HG03025 (cell line): ENCODE measurements at regions not wholly inside any gene's neighbourhood (a gene's known extent, or its start where the extent isn't known, plus 50 kb on each side); places are given as distances from the start of the nearest gene placed in this dataset.

Source experiments
- ATAC-seq: cut with Tn5 transposase; IDR thresholded peaks from one replicate; pipeline ENCODE4 v1.9.1; 2021; ENCODE audit warnings: mild to moderate bottlenecking, moderate library complexity; ENCODE audit not compliant: unreplicated experiment, low FRiP score

- no peak for ATAC-seq
Observed at GRCh38 chr13:54150851-54151250, 1122.2 kb downstream of the OLFM4 start.

DNA sequence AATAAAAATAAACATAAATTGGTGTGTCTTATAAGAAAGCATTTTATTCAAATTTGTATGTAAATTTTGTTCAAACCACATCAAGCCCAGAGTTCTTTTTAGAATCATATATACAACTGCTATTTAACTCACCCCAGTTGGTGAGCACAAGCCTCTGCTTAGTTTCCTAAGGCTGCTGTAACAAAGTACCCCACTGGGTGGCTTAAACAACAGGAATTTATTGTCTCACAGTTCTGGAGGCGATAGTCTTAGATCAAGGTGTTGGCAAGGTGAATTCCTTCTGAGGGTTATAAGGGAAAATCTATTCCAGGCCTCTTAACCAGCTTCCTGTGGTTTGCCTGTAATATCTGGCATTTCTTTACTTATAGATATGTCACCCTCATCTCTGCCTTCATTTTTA, 1133.5 kb downstream of the OLFM4 start:
- no peak for ATAC-seq

DNA sequence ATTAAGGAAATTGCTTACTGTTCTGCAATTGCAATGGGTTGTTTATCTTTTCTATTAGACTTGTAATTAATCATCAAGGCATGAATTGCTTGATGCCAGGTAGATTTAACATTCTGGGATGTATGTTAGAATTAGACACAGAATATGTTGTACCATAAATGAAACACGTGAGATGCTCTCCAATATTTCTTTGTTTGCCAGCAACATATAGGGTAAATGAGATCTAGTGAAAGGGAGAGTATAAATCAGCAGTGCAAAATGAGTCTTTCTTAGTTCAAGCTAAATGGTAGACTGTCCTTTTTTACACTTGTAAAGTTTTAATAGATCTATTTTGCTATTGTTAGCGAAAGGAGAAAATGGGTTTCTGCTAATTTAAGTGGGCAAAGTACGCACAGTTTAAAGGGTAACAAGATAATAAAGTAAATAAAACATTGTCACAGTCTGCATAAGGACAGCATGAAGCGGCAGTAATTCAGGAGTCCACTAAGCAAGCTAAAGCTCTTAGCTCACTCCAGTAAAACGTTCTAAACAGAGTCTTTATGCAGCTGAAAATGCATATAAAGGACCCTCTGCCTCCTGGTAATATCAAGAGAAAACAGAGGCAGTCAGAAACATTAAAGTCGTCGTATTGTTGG, 1137.1 kb downstream of the OLFM4 start:
- ATAC-seq, result no peak

DNA sequence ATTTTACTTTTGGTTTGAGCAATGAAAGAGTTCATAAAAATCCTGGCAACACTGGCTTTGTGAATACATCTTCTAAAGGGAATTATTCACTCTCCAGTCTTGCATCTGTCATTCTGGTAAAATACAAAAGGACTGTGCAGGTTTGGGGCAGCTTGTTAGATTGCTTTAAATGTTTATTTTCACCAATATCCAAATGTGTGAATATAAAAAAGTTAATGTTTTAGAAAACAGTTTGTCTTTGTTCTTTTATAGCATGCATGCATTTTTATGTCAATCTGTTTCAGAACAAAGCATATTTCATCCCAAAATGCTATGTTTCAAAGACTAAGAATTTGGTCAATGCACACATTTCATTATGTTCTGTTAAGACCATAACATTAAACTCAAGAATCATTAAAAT, 1145.4 kb downstream of the OLFM4 start:
- no peak for ATAC-seq

DNA sequence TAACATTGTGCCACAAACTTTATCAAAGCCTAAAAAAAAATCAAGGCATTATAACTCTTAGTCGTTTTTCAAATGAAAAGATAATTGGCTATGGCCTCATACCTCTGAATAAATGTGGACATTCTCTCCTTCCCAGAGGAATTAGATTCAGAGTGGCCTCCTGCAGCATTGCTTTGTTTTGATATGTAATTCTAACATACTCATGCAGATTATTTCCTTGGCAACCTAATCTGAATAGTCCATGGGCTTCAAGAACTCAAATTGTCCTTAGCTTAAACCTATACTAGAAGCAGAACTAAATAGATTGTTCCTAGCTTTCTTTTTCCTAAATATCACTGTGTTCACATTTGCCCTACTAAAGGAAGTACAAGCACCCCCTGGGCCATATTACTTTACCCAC, 1146.9 kb downstream of the OLFM4 start:
- no peak for ATAC-seq

- no peak for ATAC-seq
Observed at GRCh38 chr13:54177466-54177865, 1148.9 kb downstream of the OLFM4 start.

DNA sequence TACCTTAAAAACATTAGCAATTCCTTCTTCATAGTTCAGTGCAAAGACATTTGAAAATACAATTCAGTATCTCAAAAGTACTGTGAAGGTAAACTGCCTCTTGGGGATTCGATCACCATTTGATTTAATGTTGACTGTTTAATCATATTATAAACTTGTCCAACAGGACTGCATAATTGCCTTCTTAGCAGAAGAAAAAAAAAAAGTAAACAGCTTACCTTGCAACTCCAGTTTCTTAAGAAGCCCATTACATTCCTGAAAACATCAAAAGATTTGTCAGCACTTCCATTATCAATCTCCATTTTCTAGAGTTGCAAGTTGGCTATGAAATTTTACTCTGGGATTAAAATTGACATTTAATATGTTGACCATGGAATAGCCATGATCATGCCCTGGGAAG, 1154.6 kb downstream of the OLFM4 start:
- ATAC-seq, result no peak

DNA sequence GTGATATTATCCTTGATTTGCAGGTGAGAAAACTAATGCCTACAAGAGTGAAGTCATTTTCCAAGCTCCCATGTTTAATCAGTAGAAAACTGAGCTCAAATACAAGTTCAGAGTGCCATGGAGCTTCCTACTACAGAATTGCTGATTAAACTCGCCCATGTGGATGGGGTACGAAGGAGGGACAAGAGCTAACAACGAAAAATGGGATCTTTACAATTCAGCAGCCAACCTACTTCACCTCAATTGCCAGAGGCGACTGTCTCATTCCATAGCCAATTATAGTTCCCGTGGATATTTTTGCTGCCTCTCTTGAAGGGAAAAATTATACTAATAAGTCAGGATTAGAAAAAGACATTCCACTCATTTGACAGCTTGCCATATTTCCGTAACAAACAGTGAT, 1155.1 kb downstream of the OLFM4 start:
- no peak for ATAC-seq

DNA sequence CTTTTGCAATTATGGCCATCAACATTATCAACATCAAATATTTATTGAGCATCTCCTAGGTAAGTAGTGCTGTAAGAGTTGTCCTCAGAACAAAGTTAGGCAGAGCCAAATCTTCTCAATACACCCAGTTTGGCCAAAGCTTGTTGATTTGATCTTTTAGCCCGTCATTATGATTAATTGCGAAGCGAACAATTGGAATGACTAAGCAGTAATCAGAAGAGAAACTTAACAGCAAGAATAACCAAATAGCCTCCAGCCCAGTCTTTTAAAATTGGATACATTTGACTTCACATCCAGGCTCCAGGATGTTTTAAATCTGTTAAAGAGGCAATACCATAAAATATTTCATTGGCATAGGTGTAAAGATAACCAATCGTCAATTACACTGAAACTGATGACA, 1156.0 kb downstream of the OLFM4 start:
- no peak for ATAC-seq

DNA sequence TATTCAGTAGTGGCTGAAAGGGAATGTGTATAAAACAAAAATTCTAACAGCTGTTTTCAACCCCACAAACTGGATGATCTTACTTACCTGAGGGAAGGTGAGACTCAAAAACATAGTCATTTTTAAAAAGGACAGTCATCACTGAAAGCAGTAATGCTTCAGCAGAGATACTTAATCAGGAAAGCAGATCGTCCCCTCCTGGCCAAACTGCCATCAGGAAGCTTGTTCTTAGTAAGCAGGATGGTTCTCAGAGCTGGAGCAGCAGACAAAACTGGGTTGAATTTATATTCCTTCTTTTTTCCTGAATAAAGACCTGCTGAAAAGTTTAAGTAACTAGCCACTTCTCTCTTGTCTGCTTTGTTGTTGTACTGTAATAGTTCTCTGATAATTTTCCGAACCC, 1156.5 kb downstream of the OLFM4 start:
- no peak for ATAC-seq

DNA sequence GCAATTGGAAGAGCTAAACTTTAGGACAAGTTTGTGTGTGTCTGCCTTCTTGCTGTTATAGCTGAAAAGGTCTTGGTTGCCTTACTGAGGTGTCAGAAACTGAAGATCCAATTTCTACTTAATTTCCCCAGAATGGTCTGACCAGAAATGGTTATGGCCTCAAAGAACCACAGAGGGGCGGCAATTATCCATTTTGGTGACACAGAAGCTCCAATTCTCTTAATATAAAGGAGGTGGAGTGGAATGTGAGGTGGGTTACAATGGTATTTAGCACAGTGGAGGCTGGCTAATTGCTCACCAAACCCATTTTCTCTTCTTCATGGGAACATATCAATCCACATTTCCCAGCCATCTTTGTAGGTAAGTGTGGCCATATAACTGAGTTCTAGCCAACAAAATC, 1157.2 kb downstream of the OLFM4 start:
- no peak for ATAC-seq

DNA sequence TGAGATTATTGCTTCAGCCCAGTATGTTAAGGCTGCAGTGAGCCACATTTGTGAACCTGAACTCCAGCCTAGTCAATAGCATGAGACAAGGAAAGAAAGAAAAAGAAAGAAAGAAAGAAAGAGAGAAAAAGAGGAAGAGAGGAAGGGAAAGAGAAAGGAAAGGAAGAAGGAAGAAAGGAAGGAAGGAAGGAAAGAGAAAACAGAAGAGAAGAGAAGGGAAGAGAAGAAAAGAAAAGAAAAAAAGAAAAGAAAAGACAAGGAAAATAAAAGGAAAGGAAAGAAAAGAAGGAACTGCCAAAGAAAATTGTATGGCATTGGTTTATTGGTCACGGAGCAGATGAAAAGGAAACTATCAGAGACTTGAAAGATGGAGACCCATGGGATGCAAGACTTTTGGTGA, 1158.8 kb downstream of the OLFM4 start:
- no peak for ATAC-seq

GRCh38 chr13:54194233-54195024, 1165.8 kb downstream of the OLFM4 start:
- no peak for ATAC-seq

DNA sequence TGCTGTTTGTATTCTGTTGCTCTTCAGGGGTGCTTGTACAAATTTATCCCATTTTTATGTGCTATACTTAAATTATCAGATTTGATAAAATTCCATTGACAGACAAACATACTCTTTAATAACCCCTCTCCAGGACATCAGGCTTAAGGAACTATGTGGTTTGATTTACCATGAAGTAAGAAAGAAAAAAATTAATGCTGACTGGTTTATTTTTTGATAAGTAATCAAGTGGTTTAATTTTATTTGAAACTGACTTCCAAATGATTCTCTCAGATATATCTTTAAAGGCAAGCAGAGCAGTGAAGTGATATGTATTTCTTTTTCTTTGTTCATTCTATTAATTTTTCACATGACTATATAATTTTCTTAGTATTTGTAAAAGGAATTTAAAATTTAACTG, 1168.1 kb downstream of the OLFM4 start:
- ATAC-seq, result no peak

GRCh38 chr13:54198911-54199310, 1170.3 kb downstream of the OLFM4 start:
- no peak for ATAC-seq

GRCh38 chr13:54206626-54207025, 1178.0 kb downstream of the OLFM4 start:
- no peak for ATAC-seq

- no peak for ATAC-seq
Observed at GRCh38 chr13:54210397-54211049, 1181.9 kb downstream of the OLFM4 start.

- no peak for ATAC-seq
Observed at GRCh38 chr13:54216221-54216620, 1187.6 kb downstream of the OLFM4 start.

- no peak for ATAC-seq
Observed at GRCh38 chr13:54226876-54227275, 1198.3 kb downstream of the OLFM4 start.

- no peak for ATAC-seq
Observed at GRCh38 chr13:54232700-54233099, 1204.1 kb downstream of the OLFM4 start.

GRCh38 chr13:54234607-54235006, 1206.0 kb downstream of the OLFM4 start:
- ATAC-seq, result no peak

GRCh38 chr13:54241719-54242118, 1213.1 kb downstream of the OLFM4 start:
- ATAC-seq, result no peak
